Kidney (tissue), 13 donors: ENCODE measurements at regions not wholly inside any gene's neighbourhood (a gene's known extent, or its start where the extent isn't known, plus 50 kb on each side); places are given as distances from the start of the nearest gene placed in this dataset.

Experiments used
- DNase-seq, 5 donors: peaks; one replicate each; pipeline ENCODE4 v3.0.0-alpha.2; 2013 to 2020
- FAIRE-seq: peaks from 2 replicates; lab custom pipeline; 2012; peaks lifted over from hg19 to GRCh38; lab: Jason Lieb, UNC
- H3K27ac ChIP-seq, 2 donors: one replicate each; pipeline ENCODE4 v1.7.0; 2013; ENCODE audit warnings: low read depth in 2 of 2, low read length in 2 of 2, inconsistent platforms in 1 of 2
- H3K27me3 ChIP-seq: one replicate; pipeline ENCODE4 v1.7.1; 2013; ENCODE audit warnings: low read length, inconsistent platforms; ENCODE audit not compliant: control insufficient read depth, insufficient read depth
- H3K36me3 ChIP-seq, 3 donors: one replicate each; pipeline versions ENCODE4 v1.7.0 to v1.7.1; 2013; ENCODE audit warnings: low read length in 3 of 3, control low read depth in 1 of 3, inconsistent platforms in 1 of 3; ENCODE audit not compliant: insufficient read depth in 3 of 3, control insufficient read depth in 2 of 3
- H3K4me1 ChIP-seq, 3 donors: one replicate each; pipeline versions ENCODE4 v1.7.0 to v1.7.1; 2013; ENCODE audit warnings: low read length in 3 of 3, inconsistent platforms in 1 of 3, low read depth in 1 of 3; ENCODE audit not compliant: control insufficient read depth in 2 of 3, insufficient read depth in 2 of 3
- H3K4me3 ChIP-seq, 3 donors: one replicate each; pipeline versions ENCODE4 v1.7.0 to v1.8.1; 2013; ENCODE audit warnings: low read length in 3 of 3, control low read depth in 1 of 3, inconsistent platforms in 1 of 3
- H3K9ac ChIP-seq, 3 donors: one replicate each; pipeline versions ENCODE4 v1.7.0 to v1.7.1; 2013; ENCODE audit warnings: low read length in 3 of 3, control low read depth in 1 of 3, inconsistent platforms in 1 of 3
- H3K9me3 ChIP-seq, 3 donors: one replicate each; pipeline versions ENCODE4 v1.7.0 to v1.7.1; 2013; ENCODE audit warnings: low read length in 3 of 3, control low read depth in 1 of 3, inconsistent platforms in 1 of 3; ENCODE audit not compliant: control insufficient read depth in 2 of 3, insufficient read depth in 1 of 3
- CTCF ChIP-seq: IDR thresholded peaks from 3 replicates; pipeline ENCODE4 v1.5.1; 2012; ENCODE audit warnings: mild to moderate bottlenecking, moderate library complexity, borderline replicate concordance; ENCODE audit not compliant: insufficient read depth; ENCODE audit errors: extremely low read depth
- intact Hi-C: fragments of 100-400 bp; cut with DNase I; formaldehyde crosslinking; loops from one replicate; pipeline ENCODE4 v1.11.1; 2022
- donor health status: control.
- donor health status: control.
- donor health status: control.
- donor health status: control.
- donor health status: control.
- donor health status: DM: yes; HTN: yes; CAD: no.
- donor health status: Normal renal cell carcinoma (clear cell type).

- H3K9me3 ChIP-seq = no peaks in the 10 kb centered on the region
- no peak for FAIRE-seq
- no peak overlapping the region for H3K9ac ChIP-seq
- intact Hi-C loops = no loop called here
- TF ChIP-seq CTCF = no peak
- no peaks in the 10 kb centered on the region for H3K36me3 ChIP-seq
- H3K4me1 ChIP-seq = peaks cover 0 to 11% (median 0%) of the 10 kb centered on the region in 3 donors
- DNase-seq = peak in 1 of 5 donors; percentile 19
- no peak overlapping the region for H3K4me3 ChIP-seq
- H3K27ac ChIP-seq = no peak overlapping the region
- H3K27me3 ChIP-seq = no peaks in the 10 kb centered on the region
Observed at GRCh38 chrX:10048076-10048475, 80.9 kb downstream of the CLDN34 start.

GRCh38 chrX:10048707-10049106, 81.5 kb downstream of the CLDN34 start:
- peaks cover 0 to 11% (median 0%) of the 10 kb centered on the region in 3 donors for H3K4me1 ChIP-seq
- DNase-seq (no peak), FAIRE-seq (no peak)
- H3K9ac ChIP-seq = no peak overlapping the region
- no peaks in the 10 kb centered on the region for H3K36me3 ChIP-seq
- no peak for TF ChIP-seq CTCF
- H3K9me3 ChIP-seq = no peaks in the 10 kb centered on the region
- no peaks in the 10 kb centered on the region for H3K27me3 ChIP-seq
- H3K27ac ChIP-seq = no peak overlapping the region
- intact Hi-C loops = no loop called here
- H3K4me3 ChIP-seq = no peak overlapping the region

- FAIRE-seq = no peak
- intact Hi-C loops = no loop called here
- H3K4me3 ChIP-seq = no peak overlapping the region
- no peaks in the 10 kb centered on the region for H3K36me3 ChIP-seq
- H3K9ac ChIP-seq = no peak overlapping the region
- no peak for DNase-seq
- no peak overlapping the region for H3K27ac ChIP-seq
- H3K27me3 ChIP-seq = no peaks in the 10 kb centered on the region
- peaks cover 0 to 11% (median 0%) of the 10 kb centered on the region in 3 donors for H3K4me1 ChIP-seq
- H3K9me3 ChIP-seq = no peaks in the 10 kb centered on the region
- no peak for TF ChIP-seq CTCF
Observed at GRCh38 chrX:10049236-10049635, 82.1 kb downstream of the CLDN34 start.

- Histone ChIP-seq H3K9me3 (no peaks in the 10 kb centered on the region), H3K4me1 (peaks cover 0 to 11% (median 0%) of the 10 kb centered on the region in 3 donors), H3K4me3 (no peak overlapping the region), H3K9ac (no peak overlapping the region), H3K27ac (no peak overlapping the region), H3K27me3 (no peaks in the 10 kb centered on the region), H3K36me3 (no peaks in the 10 kb centered on the region)
- intact Hi-C loops = no loop called here
- FAIRE-seq (no peak), DNase-seq (peak in 1 of 5 donors; percentile 18)
- no peak for TF ChIP-seq CTCF
Observed at GRCh38 chrX:10050481-10050880, 83.3 kb downstream of the CLDN34 start.
